Transverse colon (tissue), 4 donors: ENCODE measurements at regions not wholly inside any gene's neighbourhood (a gene's known extent, or its start where the extent isn't known, plus 50 kb on each side); places are given as distances from the start of the nearest gene placed in this dataset.

Experiments used
- EP300 ChIP-seq: sonication (generic); formaldehyde crosslinking; IDR thresholded peaks from one replicate; pipeline ENCODE4 v1.6.1; 2017; ENCODE audit warnings: antibody characterized with exemption, low read depth
- POLR2A ChIP-seq: fragments of 450-650 bp; IDR thresholded peaks from one replicate; pipeline ENCODE4 v1.6.1; 2016; ENCODE audit warnings: antibody characterized with exemption, mild to moderate bottlenecking, moderate library complexity
- POLR2AphosphoS5 ChIP-seq, 3 donors: sonication (generic); formaldehyde crosslinking; IDR thresholded peaks; one replicate each; pipeline ENCODE4 v1.6.1; 2016; ENCODE audit warnings: antibody characterized with exemption in 3 of 3
- TF ChIP-seq, protein P1 (sequence below), 5 experiments: fragments of 200-600 bp in 3 of 5; fragments of 450-650 bp in 2 of 5; sonication (generic) in 3 of 5; IDR thresholded peaks; 1 replicate in 2 of 5; 2 replicates in 3 of 5; pipeline ENCODE4 v1.5.1; 2016 to 2017; ENCODE audit warnings: antibody characterized with exemption in 5 of 5, inconsistent platforms in 3 of 5, mild to moderate bottlenecking in 2 of 5, moderate library complexity in 1 of 5

DNA sequence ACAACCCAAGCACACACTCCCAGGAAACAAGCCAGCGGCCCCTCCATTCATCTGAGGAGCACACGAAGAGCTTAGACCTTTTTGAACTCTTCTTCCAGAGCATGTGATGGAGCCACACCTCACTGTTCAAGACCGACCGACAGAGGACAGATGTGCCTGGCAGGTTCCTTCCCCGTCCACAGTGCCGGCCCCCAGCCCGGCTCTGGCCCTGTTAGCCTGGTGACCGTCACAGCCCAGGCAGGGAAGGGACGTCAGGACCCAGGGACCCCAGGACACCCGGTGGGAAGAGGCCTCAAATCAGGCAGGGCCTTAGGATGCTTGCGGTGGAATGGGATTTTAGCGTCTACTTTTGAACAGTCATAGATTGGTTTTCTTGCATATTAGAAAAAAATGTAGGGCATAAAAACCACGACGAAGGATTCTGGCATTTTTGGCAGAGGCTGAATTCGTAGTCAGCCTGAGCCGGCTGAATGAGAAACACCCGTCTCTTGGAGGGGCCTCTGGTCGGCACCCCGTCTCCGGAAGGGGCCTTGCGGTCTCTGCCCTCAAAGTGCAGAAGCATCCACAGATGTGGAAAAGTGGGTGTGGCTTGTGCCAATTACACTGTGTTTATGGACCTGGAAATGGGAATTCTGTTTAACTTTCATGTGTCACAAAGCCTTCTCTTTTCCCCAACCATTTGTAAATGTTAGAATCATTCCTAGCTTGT is 79.3 kb downstream of the SIK1 start:
- TF ChIP-seq, protein P1, sequence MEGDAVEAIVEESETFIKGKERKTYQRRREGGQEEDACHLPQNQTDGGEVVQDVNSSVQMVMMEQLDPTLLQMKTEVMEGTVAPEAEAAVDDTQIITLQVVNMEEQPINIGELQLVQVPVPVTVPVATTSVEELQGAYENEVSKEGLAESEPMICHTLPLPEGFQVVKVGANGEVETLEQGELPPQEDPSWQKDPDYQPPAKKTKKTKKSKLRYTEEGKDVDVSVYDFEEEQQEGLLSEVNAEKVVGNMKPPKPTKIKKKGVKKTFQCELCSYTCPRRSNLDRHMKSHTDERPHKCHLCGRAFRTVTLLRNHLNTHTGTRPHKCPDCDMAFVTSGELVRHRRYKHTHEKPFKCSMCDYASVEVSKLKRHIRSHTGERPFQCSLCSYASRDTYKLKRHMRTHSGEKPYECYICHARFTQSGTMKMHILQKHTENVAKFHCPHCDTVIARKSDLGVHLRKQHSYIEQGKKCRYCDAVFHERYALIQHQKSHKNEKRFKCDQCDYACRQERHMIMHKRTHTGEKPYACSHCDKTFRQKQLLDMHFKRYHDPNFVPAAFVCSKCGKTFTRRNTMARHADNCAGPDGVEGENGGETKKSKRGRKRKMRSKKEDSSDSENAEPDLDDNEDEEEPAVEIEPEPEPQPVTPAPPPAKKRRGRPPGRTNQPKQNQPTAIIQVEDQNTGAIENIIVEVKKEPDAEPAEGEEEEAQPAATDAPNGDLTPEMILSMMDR (IDR thresholded peaks at IDR 0.05) = no peak
- no peak for TF ChIP-seq POLR2A
- no peak for TF ChIP-seq POLR2AphosphoS5 (IDR thresholded peaks at IDR 0.05)
- TF ChIP-seq EP300 = no peak
